ENCODE measurements at regions not wholly inside any gene's neighbourhood (a gene's known extent, or its start where the extent isn't known, plus 50 kb on each side); places are given as distances from the start of the nearest gene placed in this dataset.

DNA sequence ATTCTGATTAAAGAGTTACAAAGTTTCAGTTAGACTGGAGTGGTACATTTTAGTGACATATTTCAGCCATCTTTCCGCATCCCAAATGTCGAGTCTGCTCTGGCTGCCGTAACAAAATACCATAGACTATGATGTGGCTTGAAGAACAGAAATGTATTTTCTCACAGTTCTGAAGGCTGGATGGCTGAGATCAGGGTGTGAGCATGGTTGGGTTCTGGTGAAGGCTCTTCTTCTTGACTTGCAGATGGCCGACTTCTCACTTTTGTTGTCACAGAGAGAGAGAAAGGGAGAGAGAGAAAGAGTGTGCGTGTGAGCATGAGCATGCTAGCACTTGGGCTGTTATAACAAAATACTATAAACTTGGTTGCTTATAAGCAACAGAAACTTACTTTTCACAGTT is 335.4 kb upstream of the RAG2 start:
- WGBS, 2 experiments (ENCODE audit: insufficient coverage in 1 of 2, insufficient read length in 1 of 2): 87 to 100% methylated on average over 3 to 5 of the region's 5 CpGs
- Histone ChIP-seq H3K27ac (ENCODE audit: low read depth, low read length) (no peak overlapping the region), H3K9ac (ENCODE audit: extremely low read depth, low read length, poor library complexity, severe bottlenecking) (no peak overlapping the region), H3K4me3 (ENCODE audit: low read length) (no peak overlapping the region), H3K36me3 (ENCODE audit: control insufficient read depth, insufficient read depth, low read length) (no peaks in the 10 kb centered on the region), H3K27me3 (ENCODE audit: control insufficient read depth, insufficient read depth, low read length, poor library complexity, severe bottlenecking) (no peaks in the 10 kb centered on the region), H3K4me1 (ENCODE audit: control insufficient read depth, insufficient read depth, low read length) (no peaks in the 10 kb centered on the region), H3K9me3 (ENCODE audit: control insufficient read depth, low read length) (no peaks in the 10 kb centered on the region)
- Mint-ChIP-seq H3K27me3 (ENCODE audit: insufficient read depth) (peaks cover 14% of the 10 kb centered on the region), H3K4me1 (no peaks in the 10 kb centered on the region), H3K4me3 (no peak overlapping the region), H3K9me3 (no peaks in the 10 kb centered on the region), H3K36me3 (ENCODE audit: low read depth) (no peaks in the 10 kb centered on the region), H3K27ac (no peak overlapping the region)
- no peak for TF ChIP-seq CTCF (conservative IDR thresholded peaks at IDR 0.05)
- DNase-seq: no peak

GRCh38 chr11:36931139-36931538 is 333.1 kb upstream of the RAG2 start:
- no peak for TF ChIP-seq CTCF (conservative IDR thresholded peaks at IDR 0.05)
- DNase-seq: no peak
- no peak overlapping the region for H3K4me3 ChIP-seq (ENCODE audit: low read length)
- 87 to 93% methylated on average over 2 to 4 of the region's 4 CpGs for WGBS, 2 experiments (ENCODE audit: insufficient coverage in 1 of 2, insufficient read length in 1 of 2)
- no peak overlapping the region for H3K27ac ChIP-seq (ENCODE audit: low read depth, low read length)
- no peaks in the 10 kb centered on the region for H3K36me3 ChIP-seq (ENCODE audit: control insufficient read depth, insufficient read depth, low read length)
- no peak overlapping the region for H3K27ac Mint-ChIP-seq
- no peaks in the 10 kb centered on the region for H3K27me3 ChIP-seq (ENCODE audit: control insufficient read depth, insufficient read depth, low read length, poor library complexity, severe bottlenecking)
- no peak overlapping the region for H3K9ac ChIP-seq (ENCODE audit: extremely low read depth, low read length, poor library complexity, severe bottlenecking)
- no peaks in the 10 kb centered on the region for H3K36me3 Mint-ChIP-seq (ENCODE audit: low read depth)
- no peaks in the 10 kb centered on the region for H3K4me1 ChIP-seq (ENCODE audit: control insufficient read depth, insufficient read depth, low read length)
- no peaks in the 10 kb centered on the region for H3K9me3 ChIP-seq (ENCODE audit: control insufficient read depth, low read length)
- H3K4me3 Mint-ChIP-seq: no peak overlapping the region
- H3K4me1 Mint-ChIP-seq: no peaks in the 10 kb centered on the region
- peaks cover 12% of the 10 kb centered on the region for H3K27me3 Mint-ChIP-seq (ENCODE audit: insufficient read depth)
- no peaks in the 10 kb centered on the region for H3K9me3 Mint-ChIP-seq

GRCh38 chr11:36930256-36930655 is 332.2 kb upstream of the RAG2 start:
- Mint-ChIP-seq H3K9me3 (no peaks in the 10 kb centered on the region), H3K36me3 (ENCODE audit: low read depth) (no peaks in the 10 kb centered on the region)
- 86 to 100% methylated on average over 2 to 3 of the region's 3 CpGs for WGBS, 2 experiments (ENCODE audit: insufficient coverage in 1 of 2, insufficient read length in 1 of 2)

More at GRCh38 chr11:36930256-36930655, 332.2 kb upstream of the RAG2 start:
- no peak for TF ChIP-seq CTCF (conservative IDR thresholded peaks at IDR 0.05)
- H3K4me1 ChIP-seq (ENCODE audit: control insufficient read depth, insufficient read depth, low read length): no peaks in the 10 kb centered on the region
- H3K27ac Mint-ChIP-seq: no peak overlapping the region
- H3K4me3 ChIP-seq (ENCODE audit: low read length): no peak overlapping the region
- no peaks in the 10 kb centered on the region for H3K9me3 ChIP-seq (ENCODE audit: control insufficient read depth, low read length)
- H3K4me3 Mint-ChIP-seq: no peak overlapping the region
- no peaks in the 10 kb centered on the region for H3K4me1 Mint-ChIP-seq
- H3K9ac ChIP-seq (ENCODE audit: extremely low read depth, low read length, poor library complexity, severe bottlenecking): no peak overlapping the region
- no peak overlapping the region for H3K27ac ChIP-seq (ENCODE audit: low read depth, low read length)
- H3K36me3 ChIP-seq (ENCODE audit: control insufficient read depth, insufficient read depth, low read length): no peaks in the 10 kb centered on the region
- H3K27me3 ChIP-seq (ENCODE audit: control insufficient read depth, insufficient read depth, low read length, poor library complexity, severe bottlenecking): no peaks in the 10 kb centered on the region
- DNase-seq: no peak
- H3K27me3 Mint-ChIP-seq (ENCODE audit: insufficient read depth): peaks cover 14% of the 10 kb centered on the region
